Fibroblast of lung (primary cell): ENCODE measurements at regions not wholly inside any gene's neighbourhood (a gene's known extent, or its start where the extent isn't known, plus 50 kb on each side); places are given as distances from the start of the nearest gene placed in this dataset.

ENCODE experiments used
- CTCF ChIP-seq, 2 donors: IDR thresholded peaks in 1 of 2; conservative IDR thresholded peaks in 1 of 2; 1 replicate in 1 of 2; 2 replicates in 1 of 2; pipeline ENCODE4 v1.5.1; 2011 to 2012; ENCODE audit warnings: low read length in 2 of 2, control low read depth in 1 of 2, inconsistent platforms in 1 of 2, low read depth in 1 of 2, mild to moderate bottlenecking in 1 of 2
- EZH2 ChIP-seq: IDR thresholded peaks from 2 replicates; pipeline ENCODE4 v1.5.1; 2012; ENCODE audit warnings: low read length, control low read depth, mild to moderate bottlenecking; ENCODE audit errors: missing control alignments

GRCh38 chr2:11008773-11009172 is 97.0 kb downstream of the KCNF1 start:
- TF ChIP-seq CTCF (conservative IDR thresholded peaks at IDR 0.05 in 1 of 2, IDR thresholded peaks at IDR 0.05 in 1 of 2; ENCODE audit: low read depth in 1 of 2, low read length in 2 of 2) (no peak), EZH2 (no peak)
